GM18867 (cell line): ENCODE measurements at regions not wholly inside any gene's neighbourhood (a gene's known extent, or its start where the extent isn't known, plus 50 kb on each side); places are given as distances from the start of the nearest gene placed in this dataset.
"Not testable (repeated sequence)": the region's sequence is repeated elsewhere in the genome, so short reads cannot be mapped to it uniquely, and the experiment has no call there.

ENCODE experiments used
- ATAC-seq: cut with Tn5 transposase; IDR thresholded peaks from one replicate; pipeline ENCODE4 v1.9.1; 2021; ENCODE audit warnings: mild to moderate bottlenecking, moderate library complexity; ENCODE audit not compliant: unreplicated experiment

DNA sequence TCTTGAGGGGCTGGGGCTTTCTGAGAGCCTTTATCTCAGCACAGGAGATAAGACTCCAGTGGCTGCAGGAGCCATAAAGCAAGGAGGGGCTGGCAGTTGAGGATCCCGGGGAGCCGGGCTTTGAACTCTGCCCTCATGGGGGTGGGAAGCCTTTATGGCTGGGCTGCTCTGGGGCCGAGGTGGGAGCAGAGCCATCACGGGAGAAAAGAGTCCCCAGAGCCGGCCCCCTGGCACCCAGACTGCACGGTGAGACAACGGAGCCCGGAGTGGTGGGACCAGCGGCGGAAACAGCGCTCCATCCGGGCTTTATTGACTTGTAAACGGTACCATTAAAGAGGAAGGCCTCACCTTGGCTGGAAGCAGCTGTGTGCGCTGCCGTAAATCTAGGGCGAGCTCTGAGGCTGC, 162.6 kb downstream of the MYCN start:
- no peak for ATAC-seq

DNA sequence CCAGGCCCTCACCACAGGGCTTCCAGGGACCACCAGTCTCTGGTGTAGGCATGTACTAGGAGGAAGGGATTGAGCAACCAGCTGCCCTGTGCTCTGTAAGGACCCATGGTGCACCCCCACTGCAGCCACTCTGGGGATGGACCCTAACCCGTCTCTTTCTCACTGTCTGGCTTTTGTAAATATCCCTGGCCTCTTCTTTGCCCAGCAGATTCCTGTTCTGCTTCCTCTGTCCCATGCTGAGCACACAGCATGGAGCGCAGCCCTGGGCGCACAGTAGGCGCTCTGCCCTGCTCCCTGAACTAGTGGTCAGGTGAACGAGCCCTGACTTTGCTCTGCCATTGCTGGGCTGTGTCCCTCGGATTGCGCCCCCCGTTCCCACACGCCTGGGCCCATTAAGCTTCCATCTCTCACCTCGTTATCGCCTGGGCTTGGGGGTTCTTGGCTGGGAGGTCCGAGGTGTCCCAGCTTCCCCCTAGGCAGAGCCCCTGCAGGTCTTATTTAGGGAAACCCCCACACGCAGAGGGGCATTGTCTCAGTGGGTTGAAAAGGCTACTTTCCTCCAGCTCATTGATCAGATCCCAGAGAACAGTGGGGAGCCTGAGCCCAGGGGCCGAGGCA, 162.1 kb downstream of the MYCN start:
- no peak for ATAC-seq

DNA sequence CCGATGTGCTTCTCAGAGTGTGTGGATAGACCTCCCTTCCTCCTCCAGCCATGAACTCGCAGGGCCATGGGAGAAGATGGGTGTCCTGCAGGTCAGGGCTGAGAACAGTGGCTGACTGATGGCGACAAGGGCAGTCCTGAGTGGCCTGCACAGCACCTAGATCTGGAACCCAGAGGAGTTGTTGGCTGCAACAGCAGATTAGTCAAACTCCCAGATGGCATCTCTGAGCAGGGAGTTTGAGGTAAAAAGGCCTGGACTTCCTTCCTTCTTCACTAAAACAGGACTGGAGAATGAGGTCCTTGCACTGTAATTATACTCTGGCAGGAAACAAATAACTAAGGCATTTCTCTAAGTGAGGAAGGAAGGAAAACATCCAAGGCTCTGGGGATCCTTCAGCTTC, 160.8 kb downstream of the MYCN start:
- ATAC-seq, result no peak

DNA sequence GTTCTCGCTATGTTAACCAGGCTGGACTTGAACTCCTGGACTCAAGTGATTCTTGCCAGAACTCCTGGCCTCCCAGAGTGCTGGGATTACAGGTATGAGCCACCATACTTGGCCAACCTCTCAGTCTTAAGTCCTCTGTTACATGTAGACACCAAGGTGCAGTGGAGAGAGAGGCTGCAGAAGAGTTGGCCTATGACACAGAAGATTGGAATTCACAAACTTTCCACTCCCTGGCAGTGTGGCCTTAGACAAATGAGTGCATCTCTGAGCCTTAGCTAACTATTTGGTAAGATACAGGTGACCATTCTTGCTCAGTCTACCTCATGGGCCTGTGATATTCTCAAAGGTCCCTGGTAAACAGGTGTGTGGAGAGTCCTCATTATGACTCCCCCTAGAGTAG, 159.7 kb downstream of the MYCN start:
- ATAC-seq, result no peak

DNA sequence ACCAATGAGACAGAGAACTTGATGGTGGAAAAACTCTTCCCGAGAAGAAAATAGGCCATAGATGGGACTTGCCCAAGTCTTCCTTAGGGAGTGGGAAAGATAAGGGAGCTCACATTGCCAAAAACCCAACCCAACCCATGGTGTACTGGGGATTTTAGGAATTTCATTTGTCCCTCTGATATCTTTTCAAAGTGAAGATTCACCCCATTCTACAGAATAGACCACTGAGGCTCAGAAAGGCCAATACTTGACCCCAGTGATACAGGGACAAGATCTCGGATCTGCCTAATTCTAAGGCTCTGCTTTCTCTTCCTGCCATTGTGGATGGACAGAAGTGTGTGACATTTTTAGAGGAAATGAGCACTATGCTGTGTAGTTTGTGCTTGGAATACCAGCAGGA, 159.0 kb downstream of the MYCN start:
- no peak for ATAC-seq

DNA sequence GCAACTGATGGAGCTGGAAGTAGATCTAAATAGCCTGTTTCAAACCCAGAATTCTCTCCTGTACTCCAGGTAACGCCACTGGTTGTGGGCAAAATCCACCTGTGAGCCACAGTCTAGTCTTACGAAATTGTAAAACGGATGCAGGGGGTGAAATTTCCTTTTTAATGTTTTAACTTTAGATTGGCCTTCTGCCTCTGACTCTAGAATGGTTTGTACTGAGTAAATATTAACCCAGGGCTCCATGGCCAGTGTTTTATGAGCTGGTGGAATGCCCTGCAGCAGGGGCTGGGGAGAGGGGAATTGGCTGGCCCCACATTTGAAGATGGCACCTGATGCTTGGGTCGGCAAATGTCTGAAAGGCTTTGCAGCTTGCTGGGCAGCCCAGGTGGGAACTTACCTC, 156.6 kb downstream of the MYCN start:
- ATAC-seq, result no peak

DNA sequence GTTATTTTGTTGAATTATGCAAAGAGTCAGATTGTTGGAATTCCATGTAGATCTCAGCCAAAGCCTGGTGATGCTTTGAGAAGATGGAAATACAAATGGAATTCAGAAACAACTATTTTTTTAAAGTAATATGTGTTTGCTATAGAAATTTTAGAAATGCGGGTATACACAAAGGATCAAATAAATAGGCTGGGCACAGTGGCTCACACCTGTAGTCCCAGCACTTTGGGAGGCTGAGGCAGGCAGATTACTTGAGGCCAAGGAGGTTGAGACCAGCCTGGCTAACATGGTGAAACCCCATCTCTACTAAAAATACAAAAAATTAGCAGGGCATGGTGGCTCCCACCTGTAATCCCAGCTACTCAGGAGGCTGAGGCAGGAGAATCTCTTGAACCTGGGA, 155.1 kb downstream of the MYCN start:
- not testable (repeated sequence) for ATAC-seq

DNA sequence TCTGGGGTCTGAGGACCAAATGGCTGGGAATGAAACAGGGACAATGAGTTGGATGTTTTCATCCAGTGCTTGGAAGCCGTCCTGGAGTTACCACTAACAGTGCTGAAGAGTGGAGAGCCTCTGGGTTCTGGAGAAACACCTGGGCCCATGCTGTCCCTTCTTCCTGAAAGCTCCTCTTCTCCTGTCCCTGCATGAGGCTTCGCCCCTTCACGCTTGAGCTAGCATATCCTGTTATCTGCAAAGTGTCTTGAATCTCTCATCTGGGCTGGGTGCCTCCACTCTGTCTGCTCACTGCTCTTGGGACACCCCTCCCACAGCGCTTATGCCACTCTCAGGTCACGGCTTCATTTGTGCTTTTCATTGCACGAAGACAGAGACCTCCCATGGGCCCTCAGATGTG, 154.5 kb downstream of the MYCN start:
- no peak for ATAC-seq

DNA sequence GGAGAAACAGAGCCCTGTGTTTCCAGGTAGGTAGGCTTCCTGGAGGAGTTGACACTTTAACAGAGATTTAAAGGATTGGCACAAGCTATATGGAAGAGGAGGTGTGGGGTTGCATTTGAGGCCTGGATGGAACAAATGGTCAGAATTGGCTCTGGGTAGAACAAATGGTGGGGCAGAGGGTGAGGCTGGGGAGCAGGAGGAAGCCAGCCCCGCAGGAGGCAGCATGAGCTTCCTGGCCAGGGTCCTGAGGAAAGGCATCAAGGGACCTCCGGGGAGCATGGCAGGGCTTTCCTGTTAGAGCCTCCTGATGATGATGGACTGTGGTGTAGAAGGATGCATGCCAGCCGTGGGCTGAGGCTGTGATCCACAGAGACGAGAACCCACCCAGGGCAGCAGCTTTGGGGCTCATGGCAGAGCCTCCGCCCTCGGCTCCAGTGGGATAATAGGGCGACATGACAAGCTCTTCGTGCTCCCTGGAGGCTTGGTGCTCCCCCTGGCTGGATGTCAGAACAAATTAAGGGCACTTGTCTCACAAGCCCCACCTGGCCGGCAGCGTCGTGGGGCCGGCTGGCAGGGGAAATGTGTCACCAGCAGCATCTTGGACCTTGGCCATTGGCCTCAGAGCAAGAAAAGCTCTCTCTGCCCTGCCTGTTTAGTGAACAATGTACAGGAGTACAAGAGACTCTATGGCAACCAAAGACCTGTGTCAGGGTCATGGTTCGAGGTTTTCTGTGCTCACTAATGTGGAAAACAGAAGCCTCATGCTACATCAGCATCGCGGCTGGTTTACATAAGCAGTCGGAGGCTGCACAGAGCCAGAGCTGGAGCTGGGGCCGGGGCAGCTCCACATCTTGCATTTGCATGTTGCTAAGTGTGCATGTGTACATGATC, 153.5 kb downstream of the MYCN start:
- no peak for ATAC-seq

DNA sequence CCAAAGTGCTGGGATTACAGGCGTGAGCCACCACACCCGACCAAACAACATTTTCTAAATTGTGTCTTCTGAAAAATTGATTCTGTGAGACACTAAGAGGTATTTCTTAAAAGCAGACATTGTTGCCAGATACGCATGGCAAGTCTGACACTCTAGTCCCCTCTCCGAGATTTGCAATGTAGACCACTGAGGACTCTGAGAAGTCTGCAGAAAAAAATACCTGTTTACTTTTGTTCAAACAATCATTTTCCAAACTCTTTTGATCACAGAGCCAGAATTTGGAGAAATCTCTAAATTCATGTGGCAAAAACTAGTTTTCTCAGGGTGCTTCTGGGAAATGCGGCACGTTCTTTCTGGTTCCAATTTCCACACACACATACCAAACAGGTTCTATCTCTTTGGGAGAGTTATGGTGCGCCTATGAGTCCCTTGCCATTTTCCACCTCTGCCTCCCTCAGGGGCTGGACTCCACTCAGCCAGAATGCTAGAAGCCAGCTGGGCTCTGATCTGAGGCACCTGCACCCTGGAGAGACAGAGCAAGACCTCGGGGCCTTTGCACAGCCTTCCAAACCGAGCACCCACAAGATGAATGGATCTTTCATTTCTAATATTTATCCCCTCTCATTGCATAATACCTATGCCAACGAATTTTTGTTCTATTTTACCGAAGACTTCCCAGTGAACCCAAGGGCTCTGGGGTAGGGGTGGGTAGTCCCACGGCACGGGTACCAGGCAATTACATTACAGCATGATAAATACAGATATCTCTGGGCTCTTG, 152.7 kb downstream of the MYCN start:
- no peak for ATAC-seq

- ATAC-seq, result no peak
Measured at GRCh38 chr2:16091576-16092282, 151.4 kb downstream of the MYCN start.

DNA sequence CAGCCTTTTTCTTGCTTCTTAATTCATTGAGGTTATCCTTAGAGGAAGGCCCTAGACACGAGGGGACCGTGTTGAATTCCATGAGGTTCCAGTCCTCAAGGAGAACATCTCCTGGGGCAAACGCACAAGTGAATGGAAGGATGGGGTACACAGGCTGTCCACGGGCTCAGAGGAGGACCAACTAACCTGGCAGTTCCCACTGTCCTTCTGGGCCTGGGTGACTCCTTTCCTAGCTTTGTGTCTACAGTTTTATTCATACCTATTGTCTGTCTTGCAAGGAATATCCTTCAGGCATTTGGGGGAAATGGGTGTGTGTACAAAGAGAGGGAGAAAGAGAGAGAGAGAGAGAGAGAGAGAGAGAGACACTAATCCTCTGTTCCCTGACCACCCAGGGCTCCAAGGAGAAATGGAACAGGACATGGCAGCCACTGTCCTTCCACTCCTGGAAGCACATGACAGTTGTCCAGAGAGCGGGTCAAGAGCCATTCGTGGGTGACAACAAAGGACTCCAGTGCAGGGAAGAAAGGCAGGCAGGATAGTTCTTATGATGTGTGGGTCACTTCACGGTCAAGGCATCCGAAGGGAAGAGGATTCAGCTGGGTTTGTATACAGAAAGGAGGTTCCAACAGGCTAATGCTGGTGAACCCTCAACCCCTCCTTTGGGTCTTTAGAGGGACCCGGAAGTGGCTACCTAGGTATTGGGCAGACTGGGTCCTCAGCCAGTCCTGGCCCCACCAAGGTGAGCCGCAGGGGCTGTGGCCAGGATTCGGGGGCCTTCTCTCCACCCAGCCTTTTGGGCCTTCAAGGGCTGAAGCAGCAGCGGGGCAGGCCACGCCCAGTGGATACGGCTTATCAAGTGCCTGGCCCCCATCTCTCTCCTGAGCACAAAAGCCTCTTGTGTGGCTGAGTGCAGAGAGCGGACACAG, 150.6 kb downstream of the MYCN start:
- no peak for ATAC-seq

- not testable (repeated sequence) for ATAC-seq
Measured at GRCh38 chr2:16089491-16089890, 149.1 kb downstream of the MYCN start.

DNA sequence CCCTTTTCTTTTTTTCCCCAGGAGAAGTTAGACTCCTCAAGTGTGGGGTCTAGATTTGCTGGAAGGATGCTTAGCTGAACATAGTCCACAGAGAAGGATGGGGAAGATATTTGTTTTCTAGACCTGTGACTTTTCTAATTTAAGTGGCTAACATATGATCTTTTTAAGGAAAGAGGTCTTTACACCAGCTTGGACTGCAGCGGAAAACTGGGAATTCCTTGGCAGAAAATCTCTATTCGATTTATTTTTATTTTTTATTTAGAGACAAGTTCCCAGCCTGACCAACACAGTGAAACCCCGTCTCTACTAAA, 148.4 kb downstream of the MYCN start:
- no peak for ATAC-seq

DNA sequence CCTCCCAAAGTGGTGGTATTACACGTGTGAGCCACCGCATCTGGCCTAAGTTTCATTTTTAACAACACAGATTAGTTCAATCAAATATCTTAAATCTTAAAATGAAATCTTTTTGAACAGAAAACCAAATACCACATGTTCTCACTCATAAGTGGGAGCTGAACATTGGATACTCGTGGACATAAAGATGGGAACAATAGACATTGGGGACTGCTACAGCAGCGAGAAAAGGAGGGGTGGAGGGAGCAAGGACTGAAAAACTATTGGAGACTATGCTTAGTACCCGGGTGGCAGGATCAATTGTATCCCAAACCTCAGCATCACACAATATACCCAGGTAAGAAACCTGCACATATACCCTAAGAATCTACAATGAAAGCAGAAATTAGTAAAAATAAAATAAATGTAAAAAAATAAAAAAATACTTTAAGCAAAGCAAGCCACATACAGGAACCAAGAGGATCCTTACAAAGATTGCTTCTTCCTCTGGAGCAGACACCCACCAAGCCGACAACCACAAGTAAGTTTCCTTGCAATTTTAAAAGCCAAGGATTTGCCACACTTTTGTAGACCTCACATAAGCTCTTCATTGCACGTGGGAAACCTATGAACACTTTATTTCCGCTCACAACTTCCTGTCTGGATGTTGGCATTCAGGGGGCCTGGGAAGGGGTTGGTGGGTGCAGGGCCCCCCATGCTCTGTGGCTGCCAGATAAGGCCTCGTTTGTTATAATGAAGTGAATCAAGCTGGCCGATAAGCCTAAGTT, 147.9 kb downstream of the MYCN start:
- ATAC-seq, result no peak

- not testable (repeated sequence) for ATAC-seq
Measured at GRCh38 chr2:16086136-16086535, 145.8 kb downstream of the MYCN start.

GRCh38 chr2:16085073-16085472, 144.7 kb downstream of the MYCN start:
- ATAC-seq, result no peak

DNA sequence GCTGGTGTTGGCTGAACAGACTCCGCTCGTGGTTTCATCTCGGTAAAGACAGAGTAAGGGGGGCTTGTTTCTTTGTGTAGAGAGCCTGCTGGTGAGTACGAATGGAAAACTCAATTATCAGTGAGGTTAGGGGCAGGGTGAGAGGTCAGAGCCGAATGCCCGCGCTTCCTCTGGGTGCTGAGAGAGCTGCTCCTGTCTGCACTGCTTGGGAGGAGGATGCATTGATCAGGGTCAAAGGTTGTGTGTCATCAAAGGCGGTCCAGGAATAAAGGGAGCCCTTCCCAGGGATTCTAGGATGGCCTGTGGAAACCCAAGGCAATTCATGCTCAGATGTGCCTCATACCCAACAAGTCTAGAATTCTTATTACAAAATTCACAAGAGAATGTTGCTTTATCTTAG, 143.9 kb downstream of the MYCN start:
- no peak for ATAC-seq

DNA sequence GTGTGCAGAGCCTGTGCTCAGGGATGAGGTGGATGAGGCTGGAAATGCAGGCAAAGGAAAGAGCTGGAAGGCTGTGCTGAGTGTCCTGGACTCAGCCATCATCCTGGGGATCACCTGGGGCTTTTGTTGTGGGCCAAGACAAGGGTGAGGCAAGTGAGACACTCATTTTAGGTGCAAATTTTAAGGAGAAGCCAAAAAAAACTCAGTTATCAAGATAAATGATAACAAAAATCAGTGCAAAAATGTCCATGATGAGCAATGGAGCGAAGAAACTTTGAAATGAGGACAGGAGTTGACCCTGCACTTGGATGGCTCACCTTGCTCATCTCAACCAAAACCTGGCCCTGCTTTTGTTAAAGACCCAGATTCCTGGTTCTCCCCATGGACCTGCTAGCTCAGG, 141.9 kb downstream of the MYCN start:
- no peak for ATAC-seq
